CD4-positive, alpha-beta memory T cell (primary cell): ENCODE measurements at regions not wholly inside any gene's neighbourhood (a gene's known extent, or its start where the extent isn't known, plus 50 kb on each side); places are given as distances from the start of the nearest gene placed in this dataset.

Experiments used
- CTCF ChIA-PET: fragments of 350-600 bp; sonication (Branson Sonifier 250); formaldehyde crosslinking; loops from one replicate; lab custom pipeline; 2021; ENCODE audit warnings: inconsistent platforms; ENCODE audit not compliant: partially characterized antibody; lab: Charles Lee
- POLR2A ChIA-PET: fragments of 350-600 bp; sonication (Branson Sonifier 250); formaldehyde crosslinking; loops from one replicate; lab custom pipeline; 2021; ENCODE audit not compliant: partially characterized antibody; lab: Charles Lee
- DNase-seq, 5 donors: peaks; one replicate each; pipeline versions ENCODE4 v3.0.0 to v3.0.0-alpha.2; 2020 to 2022; ENCODE audit warnings: mixed read lengths in 1 of 5
- H3K27ac ChIP-seq: one replicate; pipeline ENCODE4 v1.7.0; 2013; ENCODE audit warnings: low read depth, low read length
- H3K27me3 ChIP-seq: 2 replicates; pipeline ENCODE4 v1.7.0; 2013; ENCODE audit warnings: mild to moderate bottlenecking, low read length, moderate library complexity; ENCODE audit not compliant: insufficient read depth
- H3K36me3 ChIP-seq: 2 replicates; pipeline ENCODE4 v1.7.0; 2013; ENCODE audit warnings: mild to moderate bottlenecking, low read length, moderate library complexity; ENCODE audit not compliant: insufficient read depth
- H3K4me1 ChIP-seq: 2 replicates; pipeline ENCODE4 v1.7.0; 2013; ENCODE audit warnings: mild to moderate bottlenecking, low read length, moderate library complexity; ENCODE audit not compliant: insufficient read depth
- H3K4me3 ChIP-seq, 2 donors: one replicate each; pipeline ENCODE4 v1.7.0; 2013; ENCODE audit warnings: low read length in 2 of 2, mild to moderate bottlenecking in 1 of 2
- H3K9me3 ChIP-seq, 2 donors: one replicate each; pipeline ENCODE4 v1.7.0; 2013; ENCODE audit warnings: low read length in 2 of 2, control low read depth in 1 of 2; ENCODE audit not compliant: control insufficient read depth in 1 of 2
- H3K27ac Mint-ChIP-seq, 7 donors: one replicate each; pipeline ENCODE4 v1.8.0; 2020 to 2021; ENCODE audit warnings: mixed read lengths in 7 of 7, mild to moderate bottlenecking in 6 of 7, inconsistent platforms in 3 of 7, moderate library complexity in 3 of 7
- H3K27me3 Mint-ChIP-seq, 2 donors: one replicate each; pipeline ENCODE4 v1.8.0; 2020 to 2021; ENCODE audit warnings: mixed read lengths in 2 of 2
- H3K36me3 Mint-ChIP-seq, 2 donors: one replicate each; pipeline ENCODE4 v1.8.0; 2020 to 2021; ENCODE audit warnings: mixed read lengths in 2 of 2, inconsistent platforms in 1 of 2, mild to moderate bottlenecking in 1 of 2
- H3K4me1 Mint-ChIP-seq, 4 donors: one replicate each; pipeline ENCODE4 v1.8.0; 2020 to 2021; ENCODE audit warnings: mixed read lengths in 4 of 4, mild to moderate bottlenecking in 1 of 4
- H3K4me3 Mint-ChIP-seq, 8 donors: one replicate each; pipeline ENCODE4 v1.8.0; 2020 to 2021; ENCODE audit warnings: mixed read lengths in 8 of 8, mild to moderate bottlenecking in 7 of 8, moderate library complexity in 6 of 8, inconsistent platforms in 3 of 8
- H3K9me3 Mint-ChIP-seq, 8 donors: one replicate each; pipeline ENCODE4 v1.8.0; 2020 to 2021; ENCODE audit warnings: mixed read lengths in 8 of 8, mild to moderate bottlenecking in 5 of 8, inconsistent platforms in 3 of 8, moderate library complexity in 1 of 8
- intact Hi-C: fragments of 100-400 bp; cut with micrococcal nuclease; formaldehyde crosslinking; loops from one replicate; pipeline ENCODE4 v1.15.1; 2023

DNA sequence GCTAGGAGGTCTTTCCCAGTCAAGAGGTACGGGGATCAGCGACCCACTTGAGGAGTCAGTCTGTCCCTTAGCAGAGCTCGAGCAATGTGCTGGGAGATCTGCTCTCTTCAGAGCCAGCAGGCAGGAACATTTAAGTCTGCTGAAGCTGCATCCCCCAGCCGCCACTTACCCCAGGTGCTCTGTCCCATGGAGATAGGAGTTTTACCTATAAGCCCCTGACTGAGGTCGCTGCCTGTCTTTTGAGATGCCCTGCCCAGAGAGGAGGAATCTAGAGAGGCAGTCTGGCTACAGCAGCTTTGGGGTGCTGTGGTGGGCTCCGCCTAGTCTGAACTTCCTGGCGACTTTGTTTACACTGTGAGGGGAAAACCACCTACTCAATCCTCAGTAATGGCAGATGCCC is 874.9 kb upstream of the FLRT2 start:
- Histone ChIP-seq H3K9me3 (no peaks in the 10 kb centered on the region), H3K4me1 (no peaks in the 10 kb centered on the region), H3K27ac (no peak overlapping the region), H3K36me3 (no peaks in the 10 kb centered on the region), H3K4me3 (no peak overlapping the region), H3K27me3 (no peaks in the 10 kb centered on the region)
- POLR2A ChIA-PET, result no interaction called here
- no peaks in the 10 kb centered on the region for H3K27me3 Mint-ChIP-seq
- no peak overlapping the region for H3K27ac Mint-ChIP-seq
- H3K36me3 Mint-ChIP-seq, result peaks cover 0 to 2% of the 10 kb centered on the region in 2 donors
- peaks cover 7 to 39% (median 26%) of the 10 kb centered on the region in 8 donors for H3K9me3 Mint-ChIP-seq
- H3K4me3 Mint-ChIP-seq, result no peak overlapping the region
- intact Hi-C loops, result no loop called here
- H3K4me1 Mint-ChIP-seq, result no peaks in the 10 kb centered on the region
- DNase-seq, result no peak
- CTCF ChIA-PET, result no interaction called here

DNA sequence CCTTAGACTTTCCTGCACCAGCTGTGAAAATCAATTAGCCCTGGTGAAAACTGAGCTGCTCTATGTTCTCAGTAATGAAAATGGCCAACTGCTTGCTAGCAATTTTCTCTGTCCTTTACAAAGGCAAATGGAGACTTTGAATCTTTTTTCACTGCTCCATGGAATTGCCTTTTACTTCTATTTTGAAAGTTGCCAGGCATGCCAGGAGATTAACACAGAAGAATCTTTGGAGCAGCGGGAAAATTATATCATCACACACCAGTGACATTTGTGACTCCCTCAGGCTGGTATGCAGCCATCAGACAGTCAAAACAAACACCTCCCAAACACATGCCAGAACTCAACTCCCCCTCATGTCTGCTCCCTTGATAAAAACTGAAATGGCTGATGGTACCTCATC is 872.0 kb upstream of the FLRT2 start:
- ChIA-PET POLR2A (no interaction called here), CTCF (no interaction called here)
- peaks cover 1 to 35% (median 16%) of the 10 kb centered on the region in 8 donors for H3K9me3 Mint-ChIP-seq
- no peaks in the 10 kb centered on the region for H3K9me3 ChIP-seq
- H3K27me3 Mint-ChIP-seq, result no peaks in the 10 kb centered on the region
- no peaks in the 10 kb centered on the region for H3K4me1 ChIP-seq
- H3K27ac ChIP-seq, result no peak overlapping the region
- no peaks in the 10 kb centered on the region for H3K4me1 Mint-ChIP-seq
- no peak for DNase-seq
- H3K4me3 ChIP-seq, result no peak overlapping the region
- no peaks in the 10 kb centered on the region for H3K36me3 ChIP-seq
- intact Hi-C loops, result no loop called here
- H3K27me3 ChIP-seq, result no peaks in the 10 kb centered on the region
- H3K27ac Mint-ChIP-seq, result no peak overlapping the region
- peaks cover 0 to under 1% of the 10 kb centered on the region in 2 donors for H3K36me3 Mint-ChIP-seq
- H3K4me3 Mint-ChIP-seq, result no peak overlapping the region

DNA sequence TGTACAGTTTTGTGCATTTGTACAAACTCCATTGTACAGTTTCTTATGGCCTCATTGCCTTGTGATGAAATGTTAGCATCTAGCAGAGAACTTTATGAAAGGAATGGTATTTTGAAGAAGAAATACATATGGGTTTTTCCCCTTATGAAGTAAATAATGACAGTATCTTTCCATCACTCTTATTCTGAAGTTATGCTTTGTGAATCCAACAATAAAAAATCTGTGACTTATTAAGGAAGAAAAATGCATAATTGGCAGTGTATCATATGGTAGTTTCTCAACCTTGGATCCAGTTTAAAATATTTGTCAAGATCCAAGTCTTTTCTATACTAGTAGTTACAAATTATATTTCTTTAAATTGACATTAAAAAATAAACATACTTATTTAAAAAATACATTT is 859.1 kb upstream of the FLRT2 start:
- POLR2A ChIA-PET, result no interaction called here

DNA sequence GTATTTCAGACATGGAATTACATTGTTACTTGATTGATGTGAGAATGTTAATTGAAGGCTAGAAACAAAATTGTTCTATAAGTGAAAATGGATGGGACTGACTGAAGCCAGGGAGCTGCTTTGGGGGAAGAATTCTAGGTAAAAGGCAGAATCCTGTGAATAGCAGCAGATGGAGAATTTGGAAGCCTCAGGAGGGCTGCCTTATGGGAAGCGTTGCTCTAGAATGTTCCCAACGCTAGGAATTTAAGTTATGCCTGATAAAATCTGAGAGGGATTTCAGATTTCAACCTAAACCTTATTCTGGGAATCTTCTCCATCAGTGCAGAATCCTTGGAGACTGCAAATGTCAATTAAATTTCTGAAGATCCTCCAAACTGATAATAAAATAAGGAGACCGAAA is 858.2 kb upstream of the FLRT2 start:
- no peak overlapping the region for H3K27ac Mint-ChIP-seq
- Histone ChIP-seq H3K4me1 (no peaks in the 10 kb centered on the region), H3K36me3 (no peaks in the 10 kb centered on the region), H3K27ac (no peak overlapping the region), H3K27me3 (no peaks in the 10 kb centered on the region), H3K4me3 (no peak overlapping the region), H3K9me3 (no peaks in the 10 kb centered on the region)
- ChIA-PET POLR2A (no interaction called here), CTCF (no interaction called here)
- DNase-seq, result no peak
- H3K36me3 Mint-ChIP-seq, result no peaks in the 10 kb centered on the region
- peaks cover 0 to 26% (median 7%) of the 10 kb centered on the region in 8 donors for H3K9me3 Mint-ChIP-seq
- intact Hi-C loops, result no loop called here
- no peaks in the 10 kb centered on the region for H3K27me3 Mint-ChIP-seq
- H3K4me3 Mint-ChIP-seq, result no peak overlapping the region
- no peaks in the 10 kb centered on the region for H3K4me1 Mint-ChIP-seq

More for the DNA sequence above, 859.1 kb upstream of the FLRT2 start:
- Histone ChIP-seq H3K4me3 (no peak overlapping the region), H3K27ac (no peak overlapping the region), H3K9me3 (no peaks in the 10 kb centered on the region), H3K27me3 (no peaks in the 10 kb centered on the region), H3K36me3 (no peaks in the 10 kb centered on the region), H3K4me1 (no peaks in the 10 kb centered on the region)
- Mint-ChIP-seq H3K4me1 (no peaks in the 10 kb centered on the region), H3K36me3 (no peaks in the 10 kb centered on the region), H3K9me3 (peaks cover 0 to 26% (median 6%) of the 10 kb centered on the region in 8 donors), H3K4me3 (no peak overlapping the region), H3K27me3 (no peaks in the 10 kb centered on the region), H3K27ac (no peak overlapping the region)
- CTCF ChIA-PET, result no interaction called here
- intact Hi-C loops, result no loop called here
- DNase-seq, result no peak

DNA sequence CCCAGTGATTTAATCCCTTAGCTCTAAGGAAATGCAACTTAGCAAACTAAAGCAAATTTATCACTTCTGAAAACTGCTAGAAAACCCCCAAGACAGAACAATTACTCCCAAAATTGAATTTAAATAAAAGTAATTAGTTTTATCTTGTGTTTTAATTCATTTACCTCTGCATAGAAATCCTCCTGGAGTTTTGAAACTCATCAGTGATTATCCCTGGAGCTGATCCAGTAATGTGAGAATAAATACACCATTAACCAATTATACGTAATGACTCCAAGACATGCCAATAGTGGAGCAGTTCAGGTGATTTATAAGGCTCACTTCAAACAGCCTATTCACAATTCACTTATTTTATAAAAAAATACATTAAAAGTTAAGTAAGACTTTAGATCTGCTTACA is 855.3 kb upstream of the FLRT2 start:
- Histone ChIP-seq H3K36me3 (no peaks in the 10 kb centered on the region), H3K4me1 (no peaks in the 10 kb centered on the region), H3K27ac (no peak overlapping the region), H3K4me3 (no peak overlapping the region), H3K27me3 (no peaks in the 10 kb centered on the region), H3K9me3 (no peaks in the 10 kb centered on the region)
- Mint-ChIP-seq H3K27ac (no peak overlapping the region), H3K4me3 (no peak overlapping the region), H3K27me3 (no peaks in the 10 kb centered on the region), H3K4me1 (no peaks in the 10 kb centered on the region), H3K36me3 (no peaks in the 10 kb centered on the region), H3K9me3 (peaks cover 0 to 20% (median 8%) of the 10 kb centered on the region in 8 donors)
- DNase-seq, result no peak
- ChIA-PET POLR2A (no interaction called here), CTCF (no interaction called here)
- intact Hi-C loops, result no loop called here

DNA sequence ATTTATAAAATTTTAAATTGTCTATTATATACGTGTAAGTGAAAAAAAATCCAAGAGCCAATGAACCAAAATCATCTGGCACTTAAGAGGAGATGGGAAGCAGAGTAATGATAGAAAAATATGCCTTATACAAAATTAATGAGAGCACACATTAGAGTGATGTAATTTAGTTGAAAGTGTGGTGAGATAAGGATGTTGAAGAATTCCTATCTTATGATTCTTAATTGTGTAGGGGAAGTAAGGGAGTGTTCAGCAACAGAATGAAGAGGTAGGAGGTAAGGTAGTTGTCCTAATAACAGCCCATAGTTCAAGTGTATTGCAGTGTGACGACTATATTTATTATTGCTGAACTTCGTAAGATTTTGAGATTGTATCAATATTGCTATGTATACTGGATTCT is 843.4 kb upstream of the FLRT2 start:
- Mint-ChIP-seq H3K27me3 (no peaks in the 10 kb centered on the region), H3K36me3 (no peaks in the 10 kb centered on the region), H3K9me3 (peaks cover 0 to 21% (median 3%) of the 10 kb centered on the region in 8 donors), H3K4me3 (no peak overlapping the region), H3K27ac (no peak overlapping the region), H3K4me1 (no peaks in the 10 kb centered on the region)
- no peak overlapping the region for H3K27ac ChIP-seq
- no peak overlapping the region for H3K4me3 ChIP-seq
- no peaks in the 10 kb centered on the region for H3K36me3 ChIP-seq
- intact Hi-C loops, result no loop called here
- CTCF ChIA-PET, result no interaction called here
- no peak for DNase-seq
- H3K9me3 ChIP-seq, result no peaks in the 10 kb centered on the region
- H3K4me1 ChIP-seq, result no peaks in the 10 kb centered on the region
- POLR2A ChIA-PET, result no interaction called here
- no peaks in the 10 kb centered on the region for H3K27me3 ChIP-seq

DNA sequence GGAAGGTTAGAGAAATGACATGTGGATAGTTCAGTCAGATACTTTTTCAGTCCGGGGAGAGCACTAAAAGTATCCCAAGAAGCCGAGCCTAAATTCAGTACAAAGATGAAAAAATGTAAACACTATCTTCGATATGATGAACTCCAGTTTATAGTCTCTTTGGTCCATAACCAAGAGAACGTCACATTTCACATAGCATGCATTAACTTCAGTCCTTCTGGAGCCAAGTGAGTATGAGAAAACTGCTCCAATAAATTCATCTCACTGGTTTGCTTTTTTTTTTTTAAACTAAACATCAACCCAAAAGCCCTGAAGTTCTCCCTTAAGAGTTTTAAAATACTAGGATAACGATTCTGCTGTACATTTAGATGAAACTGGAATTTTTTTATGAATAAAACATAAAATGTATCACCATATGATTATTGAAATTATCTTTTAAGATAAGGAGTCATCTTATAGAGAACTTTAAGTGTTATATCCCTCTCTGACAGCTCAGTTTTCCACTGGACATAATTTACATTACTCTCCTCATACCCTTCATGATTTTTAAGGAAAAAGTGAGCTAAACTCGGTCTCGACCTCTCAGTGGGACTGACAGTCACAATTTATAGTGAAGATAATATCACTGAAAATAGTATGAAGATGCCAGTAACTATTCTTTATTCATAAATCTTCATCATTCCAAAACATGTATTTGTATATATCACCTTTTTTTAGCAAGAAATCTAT is 841.5 kb upstream of the FLRT2 start:
- POLR2A ChIA-PET, result no interaction called here

More for the DNA sequence above, 841.5 kb upstream of the FLRT2 start:
- Histone ChIP-seq H3K27me3 (no peaks in the 10 kb centered on the region), H3K36me3 (no peaks in the 10 kb centered on the region), H3K9me3 (no peaks in the 10 kb centered on the region), H3K27ac (no peak overlapping the region), H3K4me3 (no peak overlapping the region), H3K4me1 (no peaks in the 10 kb centered on the region)
- intact Hi-C loops, result no loop called here
- no peaks in the 10 kb centered on the region for H3K36me3 Mint-ChIP-seq
- H3K27me3 Mint-ChIP-seq, result no peaks in the 10 kb centered on the region
- no peak overlapping the region for H3K4me3 Mint-ChIP-seq
- peaks cover 0 to 11% (median 3%) of the 10 kb centered on the region in 8 donors for H3K9me3 Mint-ChIP-seq
- CTCF ChIA-PET, result no interaction called here
- H3K27ac Mint-ChIP-seq, result no peak overlapping the region
- no peaks in the 10 kb centered on the region for H3K4me1 Mint-ChIP-seq
- no peak for DNase-seq
